HEK293 (cell line): ENCODE measurements at regions not wholly inside any gene's neighbourhood (a gene's known extent, or its start where the extent isn't known, plus 50 kb on each side); places are given as distances from the start of the nearest gene placed in this dataset.

Experiments used
- CTCF ChIP-seq: fragments of 450-650 bp; formaldehyde crosslinking; IDR thresholded peaks from 2 replicates; pipeline ENCODE4 v1.5.1; 2016; ENCODE audit warnings: missing biosample characterization, missing genetic modification characterization
- ZNF398 ChIP-seq: fragments of 450-650 bp; formaldehyde crosslinking; IDR thresholded peaks from 2 replicates; pipeline ENCODE4 v1.5.1; 2017; ENCODE audit warnings: missing biosample characterization, missing genetic modification characterization
- ZNF600 ChIP-seq: fragments of 450-650 bp; formaldehyde crosslinking; IDR thresholded peaks from 2 replicates; pipeline ENCODE4 v1.5.1; 2016; ENCODE audit warnings: missing biosample characterization, missing genetic modification characterization
- ZNF660 ChIP-seq: fragments of 450-650 bp; IDR thresholded peaks from 2 replicates; pipeline ENCODE4 v1.5.1; 2018; ENCODE audit warnings: missing biosample characterization, mild to moderate bottlenecking, missing genetic modification characterization

DNA sequence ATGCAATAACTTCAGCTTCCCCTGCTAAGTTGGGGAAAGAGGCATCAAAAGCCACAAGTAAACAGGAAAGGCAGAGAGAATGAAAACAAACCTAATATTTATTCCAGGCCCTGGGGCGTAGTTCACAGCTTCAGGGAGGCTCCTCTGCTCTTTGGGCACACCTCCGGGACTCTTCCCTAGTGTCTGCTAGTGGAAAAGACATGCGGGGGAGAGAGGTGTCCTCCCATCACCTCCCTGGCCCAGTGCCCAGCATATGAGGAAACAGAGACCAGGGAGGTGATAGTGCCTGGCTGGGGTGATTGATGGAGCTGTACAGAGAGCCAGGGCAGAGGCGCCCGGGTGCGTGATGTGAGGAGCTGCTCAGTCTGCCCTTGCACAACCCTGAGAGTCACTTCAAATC, 71.0 kb downstream of the RASL11A start:
- no peak for TF ChIP-seq CTCF
- no peak for TF ChIP-seq ZNF660 (tag by site-specific recombination)
- no peak for TF ChIP-seq ZNF398 (tag by site-specific recombination)
- no peak for TF ChIP-seq ZNF600 (tag by site-specific recombination)
